HepG2 (cell line): ENCODE measurements at regions not wholly inside any gene's neighbourhood (a gene's known extent, or its start where the extent isn't known, plus 50 kb on each side); places are given as distances from the start of the nearest gene placed in this dataset.

Experiments used
- POLR2A ChIP-seq, 2 experiments: IDR thresholded peaks; 2 replicates each; pipeline ENCODE4 v1.6.1; 2011; ENCODE audit warnings: low read depth in 2 of 2, low read length in 2 of 2, mild to moderate bottlenecking in 1 of 2, moderate library complexity in 1 of 2; ENCODE audit not compliant: insufficient read depth in 1 of 2
- SMARCC2 ChIP-seq: fragments of 450-650 bp; IDR thresholded peaks from 2 replicates; pipeline ENCODE4 v1.6.1; 2017; ENCODE audit warnings: antibody characterized with exemption, mild to moderate bottlenecking
- TCF12 ChIP-seq, 2 experiments: fragments of 450-650 bp in 1 of 2; sonication (generic) in 1 of 2; formaldehyde crosslinking in 1 of 2; IDR thresholded peaks; 2 replicates each; pipeline versions ENCODE4 v1.6.1 to v1.8.0; 2017 to 2022; ENCODE audit warnings: antibody characterized with exemption in 1 of 2, mild to moderate bottlenecking in 1 of 2, missing genetic modification reagents in 1 of 2, moderate library complexity in 1 of 2
- ZBTB3 ChIP-seq: sonication (generic); formaldehyde crosslinking; IDR thresholded peaks from 2 replicates; pipeline ENCODE4 v1.4.0; 2020; ENCODE audit warnings: low read depth, mild to moderate bottlenecking, moderate library complexity, missing genetic modification reagents, borderline replicate concordance
- TF ChIP-seq, protein P1 (sequence below): IDR thresholded peaks from 2 replicates; pipeline ENCODE4 v1.6.1; 2012; ENCODE audit warnings: low read depth, low read length, improper control_type of control experiment

- TF ChIP-seq POLR2A (IDR thresholded peaks at IDR 0.05; ENCODE audit: insufficient read depth in 1 of 2, low read depth in 2 of 2, low read length in 2 of 2) (no peak), TCF12 (IDR thresholded peaks at IDR 0.05) (no peak), TCF12 (CRISPR knock-in tag; IDR thresholded peaks at IDR 0.05) (no peak), ZBTB3 (CRISPR knock-in tag) (no peak), SMARCC2 (no peak)
- TF ChIP-seq, protein P1, sequence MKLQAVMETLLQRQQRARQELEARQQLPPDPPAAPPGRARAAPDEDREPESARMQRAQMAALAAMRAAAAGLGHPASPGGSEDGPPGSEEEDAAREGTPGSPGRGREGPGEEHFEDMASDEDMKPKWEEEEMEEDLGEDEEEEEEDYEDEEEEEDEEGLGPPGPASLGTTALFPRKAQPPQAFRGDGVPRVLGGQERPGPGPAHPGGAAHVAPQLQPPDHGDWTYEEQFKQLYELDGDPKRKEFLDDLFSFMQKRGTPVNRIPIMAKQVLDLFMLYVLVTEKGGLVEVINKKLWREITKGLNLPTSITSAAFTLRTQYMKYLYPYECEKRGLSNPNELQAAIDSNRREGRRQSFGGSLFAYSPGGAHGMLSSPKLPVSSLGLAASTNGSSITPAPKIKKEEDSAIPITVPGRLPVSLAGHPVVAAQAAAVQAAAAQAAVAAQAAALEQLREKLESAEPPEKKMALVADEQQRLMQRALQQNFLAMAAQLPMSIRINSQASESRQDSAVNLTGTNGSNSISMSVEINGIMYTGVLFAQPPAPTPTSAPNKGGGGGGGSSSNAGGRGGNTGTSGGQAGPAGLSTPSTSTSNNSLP = no peak
Measured at GRCh38 chr5:52334367-52334766, 453.3 kb upstream of the ITGA1 start.
